GM23338 (cell line): ENCODE measurements at regions not wholly inside any gene's neighbourhood (a gene's known extent, or its start where the extent isn't known, plus 50 kb on each side); places are given as distances from the start of the nearest gene placed in this dataset.

Experiments
- EZH2phosphoT487 ChIP-seq: fragments of 200-600 bp; sonication (generic); IDR thresholded peaks from one replicate; pipeline ENCODE4 v1.8.1; 2018; ENCODE audit warnings: antibody characterized with exemption; ENCODE audit not compliant: unreplicated experiment
- JUNB ChIP-seq: IDR thresholded peaks from one replicate; pipeline ENCODE4 v1.6.1; 2016; ENCODE audit warnings: antibody characterized with exemption; ENCODE audit not compliant: unreplicated experiment
- POLR2AphosphoS5 ChIP-seq: IDR thresholded peaks from 2 replicates; pipeline ENCODE4 v1.6.1; 2016; ENCODE audit warnings: antibody characterized with exemption, low read depth
- ZNF114 ChIP-seq: fragments of 250-450 bp; sonication (Bioruptor Pico); IDR thresholded peaks from 2 replicates; pipeline ENCODE4 v1.5.0; 2020; ENCODE audit warnings: mild to moderate bottlenecking, moderate library complexity
- TF ChIP-seq, protein P1 (sequence below), 2 experiments: fragments of 200-600 bp in 1 of 2; sonication (generic) in 1 of 2; conservative IDR thresholded peaks; 2 replicates each; pipeline versions ENCODE4 v1.5.1 to v1.6.1; 2016 to 2017; ENCODE audit warnings: antibody characterized with exemption in 2 of 2, low read depth in 2 of 2, mild to moderate bottlenecking in 2 of 2, moderate library complexity in 1 of 2
- TF ChIP-seq, protein P2 (sequence below): IDR thresholded peaks from one replicate; pipeline ENCODE4 v1.6.1; 2018; ENCODE audit warnings: antibody characterized with exemption; ENCODE audit not compliant: unreplicated experiment

DNA sequence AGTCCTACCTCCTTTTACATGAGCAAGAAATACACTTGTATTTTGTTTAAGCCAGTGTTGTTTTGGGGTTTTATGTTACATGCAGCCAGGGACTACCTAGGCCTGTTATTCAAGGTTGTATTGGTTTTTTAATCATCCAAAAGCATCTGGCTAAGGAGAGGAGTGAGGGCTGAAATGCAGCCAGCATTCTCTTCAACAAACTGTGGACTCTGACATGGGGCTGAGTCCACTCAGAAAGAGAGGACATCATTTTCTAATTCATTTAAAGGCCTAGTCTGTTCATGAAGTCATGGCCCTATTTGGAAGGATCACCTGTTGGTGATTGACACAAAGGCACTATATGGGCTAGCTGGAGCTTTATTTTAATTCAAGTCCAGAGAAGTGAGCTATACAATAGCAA is 190.4 kb downstream of the TTLL7 start:
- TF ChIP-seq, protein P1, sequence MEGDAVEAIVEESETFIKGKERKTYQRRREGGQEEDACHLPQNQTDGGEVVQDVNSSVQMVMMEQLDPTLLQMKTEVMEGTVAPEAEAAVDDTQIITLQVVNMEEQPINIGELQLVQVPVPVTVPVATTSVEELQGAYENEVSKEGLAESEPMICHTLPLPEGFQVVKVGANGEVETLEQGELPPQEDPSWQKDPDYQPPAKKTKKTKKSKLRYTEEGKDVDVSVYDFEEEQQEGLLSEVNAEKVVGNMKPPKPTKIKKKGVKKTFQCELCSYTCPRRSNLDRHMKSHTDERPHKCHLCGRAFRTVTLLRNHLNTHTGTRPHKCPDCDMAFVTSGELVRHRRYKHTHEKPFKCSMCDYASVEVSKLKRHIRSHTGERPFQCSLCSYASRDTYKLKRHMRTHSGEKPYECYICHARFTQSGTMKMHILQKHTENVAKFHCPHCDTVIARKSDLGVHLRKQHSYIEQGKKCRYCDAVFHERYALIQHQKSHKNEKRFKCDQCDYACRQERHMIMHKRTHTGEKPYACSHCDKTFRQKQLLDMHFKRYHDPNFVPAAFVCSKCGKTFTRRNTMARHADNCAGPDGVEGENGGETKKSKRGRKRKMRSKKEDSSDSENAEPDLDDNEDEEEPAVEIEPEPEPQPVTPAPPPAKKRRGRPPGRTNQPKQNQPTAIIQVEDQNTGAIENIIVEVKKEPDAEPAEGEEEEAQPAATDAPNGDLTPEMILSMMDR (conservative IDR thresholded peaks at IDR 0.05; ENCODE audit: low read depth in 2 of 2): no peak
- TF ChIP-seq ZNF114 (no peak), POLR2AphosphoS5 (no peak), JUNB (no peak), EZH2phosphoT487 (no peak)
- TF ChIP-seq, protein P2, sequence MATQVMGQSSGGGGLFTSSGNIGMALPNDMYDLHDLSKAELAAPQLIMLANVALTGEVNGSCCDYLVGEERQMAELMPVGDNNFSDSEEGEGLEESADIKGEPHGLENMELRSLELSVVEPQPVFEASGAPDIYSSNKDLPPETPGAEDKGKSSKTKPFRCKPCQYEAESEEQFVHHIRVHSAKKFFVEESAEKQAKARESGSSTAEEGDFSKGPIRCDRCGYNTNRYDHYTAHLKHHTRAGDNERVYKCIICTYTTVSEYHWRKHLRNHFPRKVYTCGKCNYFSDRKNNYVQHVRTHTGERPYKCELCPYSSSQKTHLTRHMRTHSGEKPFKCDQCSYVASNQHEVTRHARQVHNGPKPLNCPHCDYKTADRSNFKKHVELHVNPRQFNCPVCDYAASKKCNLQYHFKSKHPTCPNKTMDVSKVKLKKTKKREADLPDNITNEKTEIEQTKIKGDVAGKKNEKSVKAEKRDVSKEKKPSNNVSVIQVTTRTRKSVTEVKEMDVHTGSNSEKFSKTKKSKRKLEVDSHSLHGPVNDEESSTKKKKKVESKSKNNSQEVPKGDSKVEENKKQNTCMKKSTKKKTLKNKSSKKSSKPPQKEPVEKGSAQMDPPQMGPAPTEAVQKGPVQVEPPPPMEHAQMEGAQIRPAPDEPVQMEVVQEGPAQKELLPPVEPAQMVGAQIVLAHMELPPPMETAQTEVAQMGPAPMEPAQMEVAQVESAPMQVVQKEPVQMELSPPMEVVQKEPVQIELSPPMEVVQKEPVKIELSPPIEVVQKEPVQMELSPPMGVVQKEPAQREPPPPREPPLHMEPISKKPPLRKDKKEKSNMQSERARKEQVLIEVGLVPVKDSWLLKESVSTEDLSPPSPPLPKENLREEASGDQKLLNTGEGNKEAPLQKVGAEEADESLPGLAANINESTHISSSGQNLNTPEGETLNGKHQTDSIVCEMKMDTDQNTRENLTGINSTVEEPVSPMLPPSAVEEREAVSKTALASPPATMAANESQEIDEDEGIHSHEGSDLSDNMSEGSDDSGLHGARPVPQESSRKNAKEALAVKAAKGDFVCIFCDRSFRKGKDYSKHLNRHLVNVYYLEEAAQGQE: no peak
